H1 (cell line): ENCODE measurements at regions not wholly inside any gene's neighbourhood (a gene's known extent, or its start where the extent isn't known, plus 50 kb on each side); places are given as distances from the start of the nearest gene placed in this dataset.

ENCODE experiments used
- E2F6 ChIP-seq: IDR thresholded peaks from 2 replicates; pipeline ENCODE4 v1.6.1; 2012; ENCODE audit warnings: inconsistent platforms
- JUN ChIP-seq: IDR thresholded peaks from 2 replicates; pipeline ENCODE4 v1.6.1; 2011; ENCODE audit warnings: low read depth, mild to moderate bottlenecking, improper control_type of control experiment, low read length
- NRF1 ChIP-seq: IDR thresholded peaks from 2 replicates; pipeline ENCODE4 v1.6.1; 2011; ENCODE audit warnings: mild to moderate bottlenecking, low read depth, low read length, improper control_type of control experiment
- RBBP5 ChIP-seq: IDR thresholded peaks from 2 replicates; pipeline ENCODE4 v1.7.1; 2012; ENCODE audit warnings: low read depth, mild to moderate bottlenecking, inconsistent platforms, low read length, moderate library complexity, borderline replicate concordance
- SIX5 ChIP-seq: IDR thresholded peaks from 2 replicates; pipeline ENCODE4 v1.6.1; 2011; ENCODE audit warnings: mild to moderate bottlenecking, low read depth, low read length
- SP2 ChIP-seq: IDR thresholded peaks from 2 replicates; pipeline ENCODE4 v1.6.1; 2012; ENCODE audit warnings: mild to moderate bottlenecking, low read length, inconsistent platforms
- YY1 ChIP-seq: IDR thresholded peaks from 2 replicates; pipeline ENCODE4 v1.6.1; 2011; ENCODE audit warnings: low read depth, mild to moderate bottlenecking, low read length
- ZNF274 ChIP-seq: IDR thresholded peaks from 2 replicates; pipeline ENCODE4 v1.7.0; 2012; ENCODE audit warnings: low read length, borderline replicate concordance; ENCODE audit errors: extremely low read depth

- TF ChIP-seq YY1 (no peak), SIX5 (no peak), NRF1 (no peak), JUN (no peak), SP2 (no peak), E2F6 (no peak), RBBP5 (no peak), ZNF274 (no peak)
Measured at GRCh38 chr2:12020833-12021469, 274.5 kb downstream of the LPIN1 start (continued).
